ENCODE measurements at regions not wholly inside any gene's neighbourhood (a gene's known extent, or its start where the extent isn't known, plus 50 kb on each side); places are given as distances from the start of the nearest gene placed in this dataset.

DNA sequence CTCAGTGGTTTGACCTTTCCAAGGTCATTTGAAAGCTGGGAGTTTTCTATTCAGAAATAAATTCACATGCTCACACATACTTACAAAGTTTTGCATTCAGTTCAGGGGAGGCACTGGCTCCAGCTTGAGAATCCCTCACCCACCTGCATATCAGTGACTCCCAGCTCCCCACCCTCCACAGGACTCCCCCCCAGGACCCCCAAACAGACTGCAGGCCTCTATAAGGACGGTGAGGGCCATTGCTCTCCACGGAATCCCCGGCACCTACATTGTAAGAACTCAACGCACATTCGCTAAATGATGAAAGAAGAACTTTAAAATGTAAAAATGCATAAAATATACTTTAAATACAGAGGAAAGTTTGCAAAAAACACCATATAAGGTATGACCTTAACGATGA is 97.2 kb upstream of the TEX51 start:
- TF ChIP-seq, protein P1, sequence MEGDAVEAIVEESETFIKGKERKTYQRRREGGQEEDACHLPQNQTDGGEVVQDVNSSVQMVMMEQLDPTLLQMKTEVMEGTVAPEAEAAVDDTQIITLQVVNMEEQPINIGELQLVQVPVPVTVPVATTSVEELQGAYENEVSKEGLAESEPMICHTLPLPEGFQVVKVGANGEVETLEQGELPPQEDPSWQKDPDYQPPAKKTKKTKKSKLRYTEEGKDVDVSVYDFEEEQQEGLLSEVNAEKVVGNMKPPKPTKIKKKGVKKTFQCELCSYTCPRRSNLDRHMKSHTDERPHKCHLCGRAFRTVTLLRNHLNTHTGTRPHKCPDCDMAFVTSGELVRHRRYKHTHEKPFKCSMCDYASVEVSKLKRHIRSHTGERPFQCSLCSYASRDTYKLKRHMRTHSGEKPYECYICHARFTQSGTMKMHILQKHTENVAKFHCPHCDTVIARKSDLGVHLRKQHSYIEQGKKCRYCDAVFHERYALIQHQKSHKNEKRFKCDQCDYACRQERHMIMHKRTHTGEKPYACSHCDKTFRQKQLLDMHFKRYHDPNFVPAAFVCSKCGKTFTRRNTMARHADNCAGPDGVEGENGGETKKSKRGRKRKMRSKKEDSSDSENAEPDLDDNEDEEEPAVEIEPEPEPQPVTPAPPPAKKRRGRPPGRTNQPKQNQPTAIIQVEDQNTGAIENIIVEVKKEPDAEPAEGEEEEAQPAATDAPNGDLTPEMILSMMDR (conservative IDR thresholded peaks at IDR 0.05) = no peak
- H3K27ac ChIP-seq = no peak overlapping the region

DNA sequence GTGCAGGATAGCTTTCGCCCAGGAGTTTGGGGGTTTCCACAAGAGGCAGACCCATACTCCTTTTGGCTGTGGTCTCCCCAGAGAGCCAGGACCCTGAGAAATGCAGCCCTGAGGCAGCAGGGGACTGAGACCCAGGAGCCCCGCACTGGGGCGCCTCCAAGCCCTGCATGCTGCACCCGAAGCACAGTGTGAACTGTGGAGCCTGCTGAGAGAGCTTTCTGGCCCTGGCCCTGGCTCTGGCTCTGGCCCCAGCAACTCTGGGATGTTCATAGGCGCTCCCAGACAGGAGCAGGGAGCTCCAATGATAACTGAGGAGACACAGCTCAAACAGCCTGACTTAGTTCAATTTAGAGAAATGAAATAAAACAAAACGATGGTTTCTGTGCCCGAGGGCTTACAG is 96.4 kb upstream of the TEX51 start:
- H3K27ac ChIP-seq = no peak overlapping the region
- TF ChIP-seq, protein P1 (conservative IDR thresholded peaks at IDR 0.05) = no peak

DNA sequence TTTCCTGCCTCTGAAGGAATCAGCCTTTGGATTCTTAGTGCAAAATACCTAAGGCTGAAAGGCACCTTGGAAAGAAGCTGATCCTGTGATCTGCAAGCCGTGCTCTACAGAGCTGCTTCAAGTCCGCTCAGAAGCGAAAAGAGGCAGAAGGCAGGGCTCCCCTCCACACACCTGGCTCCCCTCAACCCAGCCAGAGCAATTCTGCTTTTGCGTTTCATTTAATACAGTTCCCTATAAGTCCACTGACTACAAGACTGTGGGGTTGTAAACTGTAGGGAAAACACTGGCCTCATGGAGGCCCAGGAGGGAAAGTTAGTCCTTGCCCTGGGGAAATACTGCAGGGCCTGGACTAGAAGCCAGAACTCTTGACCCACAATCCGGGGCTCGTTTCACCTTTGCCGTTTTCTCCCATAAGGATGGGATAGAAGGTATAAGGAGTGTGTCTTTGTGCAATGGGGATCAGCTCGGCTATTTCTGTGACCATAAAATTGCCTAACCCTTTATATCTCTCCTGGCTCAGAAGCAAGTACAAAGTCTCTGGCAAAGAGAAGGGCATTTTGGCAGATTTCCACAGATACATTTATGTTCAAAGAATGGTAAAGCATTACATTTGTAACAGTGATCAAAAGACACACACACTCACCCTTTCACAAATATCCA is 95.8 kb upstream of the TEX51 start:
- no peak overlapping the region for H3K27ac ChIP-seq
- TF ChIP-seq, protein P1 (conservative IDR thresholded peaks at IDR 0.05) = no peak

DNA sequence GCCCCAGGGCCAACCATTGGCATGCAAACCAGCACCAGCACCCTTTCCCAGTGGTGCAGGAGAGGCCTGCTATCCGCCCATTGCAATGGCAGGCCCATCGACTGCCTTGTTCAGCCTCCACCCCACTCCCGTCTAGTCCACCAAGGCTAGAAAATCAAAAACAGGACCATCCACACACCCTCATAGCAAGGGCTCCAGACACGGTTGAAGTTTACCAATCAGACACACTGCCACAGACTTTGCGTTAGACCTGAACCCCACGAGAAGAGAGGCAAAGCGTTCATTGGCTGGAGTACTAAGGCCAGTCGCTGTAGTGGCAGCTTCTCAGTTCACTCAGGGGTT is 95.3 kb upstream of the TEX51 start:
- H3K27ac ChIP-seq = no peak overlapping the region
- TF ChIP-seq, protein P1 (conservative IDR thresholded peaks at IDR 0.05) = no peak

DNA sequence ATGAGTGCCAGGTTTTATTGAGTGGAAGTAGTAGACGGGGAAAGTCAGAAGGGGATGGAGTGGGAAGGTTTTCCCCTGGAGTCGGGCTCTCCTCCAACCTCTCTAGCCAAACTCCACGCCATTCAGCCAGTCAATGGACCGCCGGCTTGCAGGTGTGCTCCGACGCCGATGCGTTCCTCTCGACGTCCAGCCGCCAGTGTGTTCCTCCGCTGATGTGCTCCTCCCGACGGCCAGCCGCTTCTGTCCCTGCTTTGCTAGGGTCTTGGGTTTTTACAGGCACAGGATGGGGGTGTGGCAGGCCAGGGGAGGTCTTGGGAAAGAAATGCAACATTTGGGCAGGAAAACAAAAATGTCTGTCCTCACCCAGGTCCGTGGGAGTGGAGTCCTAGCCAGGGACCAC is 94.3 kb upstream of the TEX51 start:
- TF ChIP-seq, protein P1 (conservative IDR thresholded peaks at IDR 0.05) = no peak
- no peak overlapping the region for H3K27ac ChIP-seq

DNA sequence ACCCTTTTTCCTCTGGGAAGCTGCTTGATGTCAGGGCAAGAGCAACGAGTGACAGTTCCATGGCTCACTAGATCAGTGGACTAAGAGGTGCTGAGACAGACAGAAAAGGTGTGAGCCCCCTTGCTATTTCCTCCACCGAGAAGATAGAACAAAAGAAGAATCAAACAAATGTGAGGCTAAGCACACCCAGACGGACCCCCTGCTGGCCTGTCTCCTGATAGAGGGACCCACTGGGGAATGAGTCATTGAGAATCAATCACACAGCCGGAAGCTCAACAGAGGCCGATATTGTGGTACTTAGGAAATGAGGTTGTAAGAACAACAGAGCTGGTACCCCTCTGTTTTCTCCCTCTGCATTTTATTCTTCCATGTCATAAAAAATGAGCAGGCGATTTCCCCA is 89.8 kb upstream of the TEX51 start:
- TF ChIP-seq, protein P1 (conservative IDR thresholded peaks at IDR 0.05) = no peak
- H3K27ac ChIP-seq = no peak overlapping the region

DNA sequence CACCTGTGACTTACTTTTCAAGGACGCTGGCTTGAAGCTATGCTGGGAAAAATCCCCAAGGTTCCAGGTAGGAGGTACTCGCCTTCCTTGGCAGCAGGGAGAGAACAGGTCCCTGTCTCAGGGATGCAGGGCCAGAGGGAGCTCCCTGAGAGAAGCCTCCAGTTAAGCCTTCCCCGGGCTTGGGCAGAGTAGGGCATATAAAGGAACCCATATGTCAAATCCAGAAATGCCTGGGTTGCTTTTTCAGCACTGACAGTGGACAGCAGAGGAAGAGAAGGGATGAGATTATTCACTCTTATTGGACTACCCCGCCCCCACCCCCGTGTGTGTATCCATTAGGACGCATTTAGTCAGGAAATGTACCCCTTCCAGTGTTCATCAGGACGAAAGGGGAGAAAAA is 89.3 kb upstream of the TEX51 start:
- H3K27ac ChIP-seq = no peak overlapping the region
- TF ChIP-seq, protein P1 (conservative IDR thresholded peaks at IDR 0.05) = no peak

Measured in VCaP (cell line).